ENCODE measurements at regions not wholly inside any gene's neighbourhood (a gene's known extent, or its start where the extent isn't known, plus 50 kb on each side); places are given as distances from the start of the nearest gene placed in this dataset.
"Not testable (repeated sequence)": the region's sequence is repeated elsewhere in the genome, so short reads cannot be mapped to it uniquely, and the experiment has no call there.

DNA sequence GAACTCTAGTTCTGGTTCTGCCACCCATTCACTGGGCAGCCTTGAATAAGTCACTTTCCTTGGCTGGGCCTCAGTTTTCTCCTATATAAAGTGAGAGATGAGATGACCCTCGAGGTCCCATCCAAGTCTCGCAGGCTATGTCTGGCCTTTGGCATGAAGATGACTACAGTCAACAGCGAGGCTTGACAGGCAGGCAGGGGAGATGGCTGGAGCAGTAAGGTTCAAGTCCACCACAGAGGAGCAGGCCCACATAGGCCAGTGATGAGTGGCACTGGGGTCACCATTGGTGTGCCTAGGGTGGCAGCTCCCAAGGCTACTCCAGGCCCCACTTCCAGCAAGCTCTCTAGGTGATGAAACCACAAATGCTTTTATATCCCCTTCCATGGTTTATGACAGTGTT is 161.4 kb downstream of the ZFP36L2 start:
- CTCF ChIA-PET: interaction anchor here (1.0 kb wide), 1 partner anchor 31 kb away, joined by 3 read pairs; no protein-coding TSS in a partner anchor
- POLR2A ChIA-PET: no interaction called here
- no peak for TF ChIP-seq CTCF (IDR thresholded peaks at IDR 0.05; ENCODE audit: control extremely low read depth, extremely low read depth, low read depth, missing control alignments)
- no peak for DNase-seq (ENCODE audit: extremely low spot score)

GRCh38 chr2:43063096-43063495 is 163.3 kb downstream of the ZFP36L2 start:
- POLR2A ChIA-PET; DNase-seq (ENCODE audit: extremely low spot score); CTCF ChIA-PET: not testable (repeated sequence)

DNA sequence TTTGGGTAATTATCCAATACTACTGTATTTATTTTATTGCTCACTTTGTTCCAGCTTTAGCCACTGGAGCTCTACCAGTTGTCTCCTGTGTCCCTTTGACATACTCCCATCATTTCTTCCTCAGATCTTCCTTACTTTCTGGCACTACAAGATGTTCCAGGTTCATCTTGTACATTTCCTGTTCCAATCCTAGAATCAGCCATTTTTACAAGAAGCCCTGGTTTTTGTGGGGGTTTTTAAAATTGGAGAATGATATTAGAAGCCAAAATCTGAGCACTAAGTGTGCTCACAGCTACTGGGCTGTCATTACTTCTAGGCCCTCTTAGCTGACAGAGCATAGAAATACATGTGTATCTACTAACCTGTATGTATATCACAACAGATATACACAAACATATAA is 164.3 kb downstream of the ZFP36L2 start:
- DNase-seq (ENCODE audit: extremely low spot score): no peak
- POLR2A ChIA-PET: no interaction called here
- TF ChIP-seq CTCF (IDR thresholded peaks at IDR 0.05; ENCODE audit: control extremely low read depth, extremely low read depth, low read depth, missing control alignments): no peak
- CTCF ChIA-PET: no interaction called here

- no peak for TF ChIP-seq CTCF (IDR thresholded peaks at IDR 0.05; ENCODE audit: control extremely low read depth, extremely low read depth, low read depth, missing control alignments)
- ChIA-PET CTCF (no interaction called here), POLR2A (no interaction called here)
- DNase-seq (ENCODE audit: extremely low spot score): no peak
Observed at GRCh38 chr2:43060390-43061016, 165.9 kb downstream of the ZFP36L2 start.

GRCh38 chr2:43059183-43059897 is 167.1 kb downstream of the ZFP36L2 start:
- no peak for DNase-seq (ENCODE audit: extremely low spot score)

DNA sequence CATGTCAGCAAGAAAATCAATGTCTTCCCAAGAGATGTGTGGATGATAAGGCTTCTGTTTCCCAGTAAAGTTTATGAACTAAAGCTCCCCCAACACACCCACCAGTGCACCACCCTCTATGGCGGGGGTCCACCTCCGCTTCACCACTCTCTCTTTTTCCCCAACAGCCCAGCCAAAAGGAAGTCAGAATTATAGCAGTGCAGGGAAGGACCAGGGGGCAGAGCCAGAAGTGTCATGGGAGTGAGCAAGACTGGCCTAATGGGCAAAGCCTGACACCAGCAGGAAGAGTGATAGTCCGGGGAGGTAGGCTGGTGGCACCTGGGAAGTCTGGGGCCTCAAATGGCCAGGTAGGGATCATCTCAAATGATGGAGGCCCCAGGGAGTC is 167.7 kb downstream of the ZFP36L2 start:
- ChIA-PET CTCF (no interaction called here), POLR2A (no interaction called here)
- no peak for DNase-seq (ENCODE audit: extremely low spot score)
- no peak for TF ChIP-seq CTCF (IDR thresholded peaks at IDR 0.05; ENCODE audit: control extremely low read depth, extremely low read depth, low read depth, missing control alignments)

More at GRCh38 chr2:43059183-43059897, 167.1 kb downstream of the ZFP36L2 start:
- TF ChIP-seq CTCF (IDR thresholded peaks at IDR 0.05; ENCODE audit: control extremely low read depth, extremely low read depth, low read depth, missing control alignments): no peak
- ChIA-PET POLR2A (no interaction called here), CTCF (no interaction called here)

All from GM10248 (cell line).